SH-SY5Y (cell line): ENCODE measurements at regions not wholly inside any gene's neighbourhood (a gene's known extent, or its start where the extent isn't known, plus 50 kb on each side); places are given as distances from the start of the nearest gene placed in this dataset.

Source experiments
- GATA2 ChIP-seq: IDR thresholded peaks from 2 replicates; pipeline ENCODE4 v1.6.1; 2011; ENCODE audit warnings: mild to moderate bottlenecking, low read depth, low read length
- GATA3 ChIP-seq: IDR thresholded peaks from 2 replicates; pipeline ENCODE4 v1.6.1; 2011; ENCODE audit warnings: low read depth, mild to moderate bottlenecking, low read length, moderate library complexity

GRCh38 chr16:47995354-47995753, 160.4 kb downstream of the ABCC12 start:
- TF ChIP-seq GATA2, result no peak
- no peak for TF ChIP-seq GATA3
